A204.1 (cell line): ENCODE measurements at regions not wholly inside any gene's neighbourhood (a gene's known extent, or its start where the extent isn't known, plus 50 kb on each side); places are given as distances from the start of the nearest gene placed in this dataset.
A peak's percentile ranks its signal among the peaks of the same experiment; 100 is the strongest.

Experiments used
- FAIRE-seq: peaks from 2 replicates; lab custom pipeline; 2012; peaks lifted over from hg19 to GRCh38; lab: Jason Lieb, UNC

DNA sequence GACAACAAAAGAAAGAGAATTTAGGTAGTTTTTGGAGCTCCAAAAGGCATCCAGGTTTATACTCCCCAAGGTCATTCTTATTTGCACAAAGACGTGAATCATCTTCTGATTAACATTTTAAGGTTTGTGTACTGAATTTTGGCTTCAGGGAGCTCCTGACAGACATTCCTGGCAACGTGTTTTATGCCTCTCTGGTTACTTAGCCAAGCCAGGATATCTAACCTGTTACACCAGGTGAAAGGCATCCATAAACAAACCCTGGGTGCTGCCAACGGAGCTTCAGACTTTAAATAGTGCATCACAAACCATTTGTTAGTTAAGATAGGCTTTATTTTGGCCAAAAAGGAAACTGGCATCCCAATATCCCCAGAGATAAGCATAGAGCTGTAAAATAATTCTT is 997.3 kb downstream of the ARAP2 start:
- no peak for FAIRE-seq

- FAIRE-seq, result no peak
Measured at GRCh38 chr4:35250331-35250730, 994.0 kb downstream of the ARAP2 start.

DNA sequence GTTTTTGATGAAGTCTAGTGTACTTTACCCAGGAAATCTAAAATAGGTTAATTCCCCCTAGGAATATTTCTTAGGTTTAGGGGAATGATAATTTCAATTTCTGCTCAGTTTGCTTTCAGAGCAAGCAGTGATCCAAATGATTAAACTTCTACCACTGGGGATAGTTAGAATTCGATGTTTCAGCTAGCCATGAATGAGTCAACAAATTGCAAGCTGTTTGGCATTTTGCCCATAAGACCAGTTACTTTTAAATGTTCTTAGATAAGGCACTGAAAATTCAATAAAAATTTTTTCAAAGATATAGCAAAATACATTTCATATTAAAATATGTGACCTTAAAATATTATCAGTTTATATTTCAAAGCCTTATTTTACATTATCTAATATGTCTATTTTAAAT is 993.6 kb downstream of the ARAP2 start:
- FAIRE-seq, result peak; percentile 14

DNA sequence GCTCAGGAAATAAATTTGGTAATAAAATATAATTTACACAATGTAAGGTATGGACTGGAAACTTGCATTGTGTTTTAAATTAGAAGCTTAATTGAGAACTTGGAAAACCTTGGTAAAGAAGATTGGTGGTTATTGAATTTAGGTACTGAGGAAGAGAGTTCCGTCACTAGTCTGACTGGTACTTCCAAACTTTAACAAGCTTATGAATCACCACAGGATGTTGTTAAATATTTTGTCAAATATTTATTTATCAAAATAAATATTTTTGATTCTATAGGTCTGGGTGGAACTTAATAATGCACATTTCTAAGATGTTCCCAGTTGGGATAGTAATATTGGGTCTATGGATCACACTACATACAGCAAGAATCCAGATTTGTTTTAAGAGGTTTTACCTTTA is 992.2 kb downstream of the ARAP2 start:
- FAIRE-seq, result no peak

DNA sequence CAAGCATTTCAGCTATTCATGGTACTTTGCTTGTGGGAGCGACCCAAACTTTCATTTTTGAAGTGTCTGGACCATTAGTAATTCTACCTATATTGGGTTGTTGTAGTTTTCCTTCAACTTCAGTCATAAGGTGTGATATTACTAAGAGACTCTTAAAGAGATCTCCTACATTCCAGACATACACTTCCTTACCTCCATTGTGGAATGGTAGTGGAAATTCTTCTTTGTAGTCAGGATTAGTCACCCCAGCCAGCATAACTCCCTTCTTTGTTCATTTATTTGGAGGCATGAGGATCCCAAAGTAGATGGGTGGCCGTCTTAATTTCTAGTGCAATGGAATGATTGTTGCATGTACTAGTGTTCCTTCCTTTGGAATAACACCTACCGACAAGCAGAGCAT is 991.4 kb downstream of the ARAP2 start:
- FAIRE-seq, result no peak

GRCh38 chr4:35253331-35253730 is 991.0 kb downstream of the ARAP2 start:
- FAIRE-seq, result no peak

GRCh38 chr4:35286434-35286833 is 957.9 kb downstream of the ARAP2 start:
- no peak for FAIRE-seq

DNA sequence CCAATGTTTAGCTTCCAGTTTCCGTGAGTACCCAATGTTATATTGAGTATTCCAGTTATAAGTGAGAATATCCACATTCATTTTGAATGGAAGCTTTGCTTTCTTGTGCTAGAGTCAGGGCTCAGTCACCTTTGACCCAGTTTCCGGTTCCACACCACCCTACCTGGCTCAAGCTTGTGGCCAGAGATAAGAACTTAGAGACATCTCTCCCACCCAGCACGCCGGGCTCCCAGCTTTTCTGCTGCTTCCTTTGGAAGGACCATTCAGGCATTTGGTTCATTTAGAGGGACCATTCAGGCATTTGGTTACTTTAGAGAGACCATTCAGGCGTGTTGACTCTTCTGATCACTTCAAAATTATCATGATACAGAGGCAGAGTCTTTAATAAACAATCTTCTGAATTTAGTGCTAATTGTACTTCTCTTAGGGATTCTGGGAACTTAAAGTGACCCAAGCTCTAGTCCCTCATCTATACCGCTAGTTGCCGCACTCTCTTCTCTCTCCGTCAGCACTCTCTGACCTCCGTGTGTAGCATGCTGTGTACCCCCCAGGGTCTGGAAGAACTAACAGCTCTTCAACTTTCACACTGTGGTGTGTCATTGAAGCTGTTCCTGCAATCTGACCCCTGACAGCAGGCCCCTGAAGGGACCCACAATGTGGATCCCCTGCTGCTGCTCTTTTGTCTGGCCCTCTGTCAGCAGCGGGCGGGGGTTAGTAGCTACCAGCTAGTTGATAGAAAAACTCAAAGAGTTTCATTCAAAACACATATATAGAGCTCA is 943.1 kb downstream of the ARAP2 start:
- FAIRE-seq, result no peak

GRCh38 chr4:35315419-35315818 is 928.9 kb downstream of the ARAP2 start:
- no peak for FAIRE-seq

DNA sequence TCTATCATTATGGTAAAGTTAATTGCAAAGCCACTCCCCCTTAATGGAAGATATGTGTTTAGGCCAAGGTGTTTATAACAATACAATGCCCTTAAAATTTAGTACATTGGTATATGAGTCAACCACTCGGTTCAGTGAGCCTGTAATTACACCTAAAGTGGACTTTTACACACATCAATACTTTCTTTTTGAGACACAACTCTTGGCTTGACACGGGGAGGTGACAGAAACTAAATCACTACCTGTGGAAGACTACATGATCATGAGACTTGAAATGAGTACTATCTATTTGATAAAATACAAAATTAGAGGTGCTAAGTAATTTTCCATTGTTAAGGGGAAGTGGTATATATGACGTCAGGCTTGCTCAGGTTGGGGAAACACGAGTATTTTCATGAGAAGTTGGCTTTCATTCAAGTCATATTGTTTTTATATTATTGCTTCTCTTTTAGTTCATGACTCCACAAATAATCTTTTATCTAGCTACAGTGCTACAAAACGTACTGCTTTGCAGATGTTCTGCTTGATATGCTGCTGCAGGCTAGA is 918.3 kb downstream of the ARAP2 start:
- FAIRE-seq, result no peak

DNA sequence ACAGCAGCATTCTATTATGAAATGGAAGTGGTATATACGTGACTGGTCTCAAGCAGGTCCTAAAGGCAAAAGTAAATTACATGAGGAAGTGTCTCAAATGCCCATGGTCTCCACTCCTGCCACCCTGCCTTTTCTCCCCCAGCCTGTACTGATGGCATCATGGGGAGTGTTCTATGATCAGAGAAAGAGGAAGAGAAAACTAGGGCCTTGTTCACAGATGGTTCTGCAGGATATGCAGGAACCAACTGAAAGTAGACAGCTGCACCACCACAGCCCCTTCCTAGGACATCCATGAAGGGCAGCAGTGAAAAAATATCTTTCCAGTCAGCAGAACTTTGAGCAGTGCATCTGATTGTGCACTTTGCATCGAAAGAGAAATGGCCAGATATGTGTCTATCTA is 901.5 kb downstream of the ARAP2 start:
- FAIRE-seq, result no peak

DNA sequence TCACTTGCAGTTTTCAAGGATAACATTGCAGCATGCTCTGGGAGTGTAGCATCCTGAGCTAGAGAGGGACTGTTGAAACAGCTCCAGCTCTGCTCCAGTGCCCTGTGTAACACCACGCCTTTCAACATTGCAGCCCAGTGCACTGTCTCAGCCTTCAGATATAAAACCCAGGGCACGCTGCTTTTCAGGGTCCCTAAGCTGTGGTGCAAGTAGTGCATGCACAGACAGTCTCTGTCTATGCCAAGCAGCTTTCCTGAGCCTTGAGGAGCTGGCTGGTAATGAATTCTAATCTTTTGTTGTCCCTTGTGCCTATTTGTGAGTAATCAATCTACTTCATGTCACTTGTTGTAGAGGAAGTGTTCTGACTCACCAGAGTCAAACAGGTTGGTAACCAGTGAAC is 897.0 kb downstream of the ARAP2 start:
- no peak for FAIRE-seq

- no peak for FAIRE-seq
Measured at GRCh38 chr4:35358001-35358584, 886.2 kb downstream of the ARAP2 start.

- FAIRE-seq, result no peak
Measured at GRCh38 chr4:35364321-35364870, 879.9 kb downstream of the ARAP2 start.

GRCh38 chr4:35365186-35365585 is 879.1 kb downstream of the ARAP2 start:
- FAIRE-seq, result no peak

DNA sequence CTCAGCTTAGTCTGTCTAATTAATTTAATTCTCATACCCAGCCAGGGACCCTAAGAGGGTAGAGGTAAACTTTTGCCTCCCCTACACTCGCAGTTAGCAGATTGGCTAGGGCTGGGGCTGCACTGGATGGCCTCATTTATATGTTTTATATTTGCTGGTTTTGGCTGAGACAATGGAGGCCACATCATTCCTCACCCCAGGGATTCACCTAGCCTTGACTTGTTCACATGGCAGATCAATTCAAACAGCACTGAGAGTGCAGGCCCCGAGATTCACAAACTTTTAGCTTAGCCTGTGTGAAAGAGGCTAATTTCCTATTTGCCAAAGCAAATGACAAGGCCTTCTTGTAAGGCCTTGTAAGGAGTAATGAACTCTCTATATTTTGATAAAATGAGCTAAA is 844.4 kb downstream of the ARAP2 start:
- FAIRE-seq, result no peak

GRCh38 chr4:35423104-35423503 is 821.2 kb downstream of the ARAP2 start:
- FAIRE-seq, result no peak

- FAIRE-seq, result no peak
Measured at GRCh38 chr4:35447474-35447873, 796.8 kb downstream of the ARAP2 start.

- FAIRE-seq, result no peak
Measured at GRCh38 chr4:35459045-35459444, 785.3 kb downstream of the ARAP2 start.

DNA sequence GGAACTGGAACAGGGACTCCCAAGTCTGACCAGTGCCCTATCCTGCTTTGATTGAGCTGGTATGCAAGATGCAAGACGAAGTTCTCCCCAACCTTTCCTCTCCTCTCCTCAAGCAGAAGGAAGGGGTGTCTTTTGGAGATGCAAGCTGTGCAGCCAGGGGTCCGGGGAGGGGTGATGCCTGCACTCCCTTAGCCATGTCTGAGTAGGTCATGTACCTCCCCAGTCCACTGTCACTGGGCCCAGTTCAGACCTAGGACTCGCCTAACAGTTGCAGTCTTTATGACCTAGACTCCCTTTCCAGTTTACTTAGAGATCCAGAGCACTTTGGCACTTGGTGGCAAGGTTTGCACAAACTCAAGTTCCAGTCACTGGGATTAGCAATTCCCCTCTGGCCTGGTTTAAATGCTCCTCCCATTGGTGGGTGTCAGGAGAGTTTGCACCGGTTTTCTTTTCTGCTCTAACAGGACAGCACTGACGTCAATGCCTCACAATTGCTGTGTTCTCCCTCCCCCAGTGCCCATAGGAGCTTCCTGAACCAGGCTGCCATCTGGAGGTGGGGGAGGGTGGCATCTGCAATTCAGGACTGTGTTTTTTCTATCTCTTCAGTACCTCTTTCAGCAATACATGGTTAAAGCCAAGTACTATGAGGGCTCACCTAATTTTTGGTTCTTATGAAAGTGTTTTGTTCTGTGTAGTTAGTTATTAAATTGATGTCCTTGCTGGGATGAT is 782.2 kb downstream of the ARAP2 start:
- no peak for FAIRE-seq

- no peak for FAIRE-seq
Measured at GRCh38 chr4:35463251-35463952, 780.9 kb downstream of the ARAP2 start.

GRCh38 chr4:35464964-35465528 is 779.3 kb downstream of the ARAP2 start:
- no peak for FAIRE-seq
